ENCODE measurements at regions not wholly inside any gene's neighbourhood (a gene's known extent, or its start where the extent isn't known, plus 50 kb on each side); places are given as distances from the start of the nearest gene placed in this dataset.

GRCh38 chr6:26241033-26241895 is 123.7 kb upstream of the BTN3A2 start:
- DNase-seq (ENCODE audit: low read depth, low spot score): peak; percentile 84
- peak overlapping the region; percentile 66 for H3K4me3 ChIP-seq (ENCODE audit: low read depth, low read length)
- in situ Hi-C loops (cut with HindIII; ENCODE audit: low sequenced_read_pairs): no loop called here
- TF ChIP-seq, protein P1, sequence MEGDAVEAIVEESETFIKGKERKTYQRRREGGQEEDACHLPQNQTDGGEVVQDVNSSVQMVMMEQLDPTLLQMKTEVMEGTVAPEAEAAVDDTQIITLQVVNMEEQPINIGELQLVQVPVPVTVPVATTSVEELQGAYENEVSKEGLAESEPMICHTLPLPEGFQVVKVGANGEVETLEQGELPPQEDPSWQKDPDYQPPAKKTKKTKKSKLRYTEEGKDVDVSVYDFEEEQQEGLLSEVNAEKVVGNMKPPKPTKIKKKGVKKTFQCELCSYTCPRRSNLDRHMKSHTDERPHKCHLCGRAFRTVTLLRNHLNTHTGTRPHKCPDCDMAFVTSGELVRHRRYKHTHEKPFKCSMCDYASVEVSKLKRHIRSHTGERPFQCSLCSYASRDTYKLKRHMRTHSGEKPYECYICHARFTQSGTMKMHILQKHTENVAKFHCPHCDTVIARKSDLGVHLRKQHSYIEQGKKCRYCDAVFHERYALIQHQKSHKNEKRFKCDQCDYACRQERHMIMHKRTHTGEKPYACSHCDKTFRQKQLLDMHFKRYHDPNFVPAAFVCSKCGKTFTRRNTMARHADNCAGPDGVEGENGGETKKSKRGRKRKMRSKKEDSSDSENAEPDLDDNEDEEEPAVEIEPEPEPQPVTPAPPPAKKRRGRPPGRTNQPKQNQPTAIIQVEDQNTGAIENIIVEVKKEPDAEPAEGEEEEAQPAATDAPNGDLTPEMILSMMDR (IDR thresholded peaks at IDR 0.05; ENCODE audit: low read depth, low read length): no peak

- no peak overlapping the region for H3K4me3 ChIP-seq (ENCODE audit: low read depth, low read length)
- DNase-seq (ENCODE audit: low read depth, low spot score): no peak
- in situ Hi-C loops (cut with HindIII; ENCODE audit: low sequenced_read_pairs): no loop called here
- TF ChIP-seq, protein P1 (IDR thresholded peaks at IDR 0.05; ENCODE audit: low read depth, low read length): no peak
Measured at GRCh38 chr6:26243132-26243531, 121.9 kb upstream of the BTN3A2 start.

- TF ChIP-seq, protein P1 (IDR thresholded peaks at IDR 0.05; ENCODE audit: low read depth, low read length): no peak
- DNase-seq (ENCODE audit: low read depth, low spot score): no peak
- no peak overlapping the region for H3K4me3 ChIP-seq (ENCODE audit: low read depth, low read length)
- in situ Hi-C loops (cut with HindIII; ENCODE audit: low sequenced_read_pairs): no loop called here
Measured at GRCh38 chr6:26243752-26244151, 121.2 kb upstream of the BTN3A2 start.

DNA sequence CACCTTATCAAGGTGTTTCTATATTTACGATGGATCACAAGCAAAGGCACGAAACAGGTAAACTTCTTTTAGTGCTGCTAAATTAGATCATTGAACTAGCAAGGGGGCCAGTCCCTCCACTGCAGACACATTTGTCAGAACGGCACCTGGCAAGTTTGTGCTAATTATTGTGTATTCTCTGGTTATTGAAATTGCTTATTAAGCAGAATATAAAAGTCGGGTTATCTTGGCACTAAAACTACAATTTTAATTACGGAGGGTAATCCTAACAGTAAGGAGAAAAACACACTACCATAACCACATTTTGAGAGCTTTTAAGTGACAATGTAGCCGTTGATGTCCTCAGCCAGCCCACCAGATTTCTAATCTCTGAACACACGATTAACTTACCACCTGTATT is 118.9 kb upstream of the BTN3A2 start:
- no peak overlapping the region for H3K4me3 ChIP-seq (ENCODE audit: low read depth, low read length)
- in situ Hi-C loops (cut with HindIII; ENCODE audit: low sequenced_read_pairs): no loop called here
- TF ChIP-seq, protein P1 (IDR thresholded peaks at IDR 0.05; ENCODE audit: low read depth, low read length): no peak
- no peak for DNase-seq (ENCODE audit: low read depth, low spot score)

DNA sequence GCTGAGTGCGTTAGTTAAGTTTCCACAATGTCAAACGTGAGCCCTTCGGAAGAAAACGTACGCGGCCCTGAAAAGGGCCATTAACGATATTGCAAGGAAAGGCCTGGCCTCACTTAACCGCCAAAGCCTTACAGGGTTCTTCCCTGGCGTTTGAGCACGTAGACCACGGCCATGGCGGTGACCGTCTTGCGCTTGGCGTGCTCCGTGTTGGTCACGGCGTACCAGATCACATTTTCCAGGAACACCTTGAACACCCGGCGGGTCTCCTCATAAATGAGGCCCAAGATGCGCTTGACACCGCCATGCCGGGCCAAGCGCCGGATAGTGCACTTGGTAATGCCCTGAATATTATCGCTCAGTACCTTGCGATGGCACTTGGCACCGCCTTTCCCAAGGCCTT is 118.4 kb upstream of the BTN3A2 start:
- in situ Hi-C loops (cut with HindIII; ENCODE audit: low sequenced_read_pairs): no loop called here
- no peak overlapping the region for H3K4me3 ChIP-seq (ENCODE audit: low read depth, low read length)
- DNase-seq (ENCODE audit: low read depth, low spot score): no peak
- TF ChIP-seq, protein P1 (IDR thresholded peaks at IDR 0.05; ENCODE audit: low read depth, low read length): no peak

- H3K4me3 ChIP-seq (ENCODE audit: low read depth, low read length): peak overlapping the region; percentile 87
- DNase-seq (ENCODE audit: low read depth, low spot score): peak; percentile 74
- TF ChIP-seq, protein P1 (IDR thresholded peaks at IDR 0.05; ENCODE audit: low read depth, low read length): no peak
- in situ Hi-C loops (cut with HindIII; ENCODE audit: low sequenced_read_pairs): no loop called here
Measured at GRCh38 chr6:26249707-26249956, 115.4 kb upstream of the BTN3A2 start.

All from astrocyte of the spinal cord (primary cell).